ENCODE measurements at regions not wholly inside any gene's neighbourhood (a gene's known extent, or its start where the extent isn't known, plus 50 kb on each side); places are given as distances from the start of the nearest gene placed in this dataset.

GRCh38 chr12:16688200-16688599 is 82.2 kb upstream of the LMO3 start:
- no peak overlapping the region for H3K9ac ChIP-seq (ENCODE audit: low read length)
- no peaks in the 10 kb centered on the region for H3K79me2 ChIP-seq (ENCODE audit: low read length)
- no peaks in the 10 kb centered on the region for H3K36me3 ChIP-seq (replicated peaks; ENCODE audit: insufficient read depth, low read length)
- no peaks in the 10 kb centered on the region for H4K20me1 ChIP-seq (ENCODE audit: insufficient read depth, low read length)
- no peaks in the 10 kb centered on the region for H3F3A ChIP-seq (ENCODE audit: insufficient read depth, low read length)
- DNase-seq, result no peak
- H3K27me3 ChIP-seq (replicated peaks; ENCODE audit: insufficient read depth, low read length), result no peaks in the 10 kb centered on the region
- no peak overlapping the region for H3K4me3 ChIP-seq (ENCODE audit: low read length)
- H3K9me2 ChIP-seq (replicated peaks; ENCODE audit: insufficient read depth, low read length), result no peaks in the 10 kb centered on the region
- H3K9me3 ChIP-seq (replicated peaks; ENCODE audit: insufficient read depth, low read length), result no peaks in the 10 kb centered on the region
- H2AFZ ChIP-seq (ENCODE audit: low read length), result no peak overlapping the region
- H3K4me1 ChIP-seq (ENCODE audit: low read length), result no peaks in the 10 kb centered on the region
- no peak for TF ChIP-seq EZH2 (optimal IDR thresholded peaks at IDR 0.05; ENCODE audit: low read depth, low read length)
- no peak for TF ChIP-seq EZH2phosphoT487 (IDR thresholded peaks at IDR 0.05; ENCODE audit: low read length)
- TF ChIP-seq CTCF (IDR thresholded peaks at IDR 0.05; ENCODE audit: low read length), result no peak
- H3K27ac ChIP-seq (ENCODE audit: low read length), result no peak overlapping the region
- H3K4me2 ChIP-seq (ENCODE audit: low read depth, low read length), result no peak overlapping the region

GRCh38 chr12:16685107-16685506 is 79.1 kb upstream of the LMO3 start:
- no peak overlapping the region for H3K4me2 ChIP-seq (ENCODE audit: low read depth, low read length)
- no peaks in the 10 kb centered on the region for H3K9me2 ChIP-seq (replicated peaks; ENCODE audit: insufficient read depth, low read length)
- DNase-seq, result no peak
- H4K20me1 ChIP-seq (ENCODE audit: insufficient read depth, low read length), result no peaks in the 10 kb centered on the region
- H3K79me2 ChIP-seq (ENCODE audit: low read length), result no peaks in the 10 kb centered on the region
- no peaks in the 10 kb centered on the region for H3K9me3 ChIP-seq (replicated peaks; ENCODE audit: insufficient read depth, low read length)
- no peak overlapping the region for H3K9ac ChIP-seq (ENCODE audit: low read length)
- H3K27ac ChIP-seq (ENCODE audit: low read length), result no peak overlapping the region
- H3K4me1 ChIP-seq (ENCODE audit: low read length), result no peaks in the 10 kb centered on the region
- H3F3A ChIP-seq (ENCODE audit: insufficient read depth, low read length), result no peaks in the 10 kb centered on the region
- no peaks in the 10 kb centered on the region for H3K27me3 ChIP-seq (replicated peaks; ENCODE audit: insufficient read depth, low read length)
- no peaks in the 10 kb centered on the region for H3K36me3 ChIP-seq (replicated peaks; ENCODE audit: insufficient read depth, low read length)
- H3K4me3 ChIP-seq (ENCODE audit: low read length), result no peak overlapping the region
- H2AFZ ChIP-seq (ENCODE audit: low read length), result no peak overlapping the region
- TF ChIP-seq CTCF (IDR thresholded peaks at IDR 0.05; ENCODE audit: low read length) (peak; percentile 36), EZH2 (optimal IDR thresholded peaks at IDR 0.05; ENCODE audit: low read depth, low read length) (no peak), EZH2phosphoT487 (IDR thresholded peaks at IDR 0.05; ENCODE audit: low read length) (no peak)

GRCh38 chr12:16681196-16681595 is 75.2 kb upstream of the LMO3 start:
- Histone ChIP-seq H3K36me3 (replicated peaks; ENCODE audit: insufficient read depth, low read length) (no peaks in the 10 kb centered on the region), H3K4me2 (ENCODE audit: low read depth, low read length) (no peak overlapping the region), H4K20me1 (ENCODE audit: insufficient read depth, low read length) (no peaks in the 10 kb centered on the region), H3K4me1 (ENCODE audit: low read length) (no peaks in the 10 kb centered on the region), H3K9ac (ENCODE audit: low read length) (no peak overlapping the region), H2AFZ (ENCODE audit: low read length) (no peak overlapping the region), H3K79me2 (ENCODE audit: low read length) (no peaks in the 10 kb centered on the region), H3K27ac (ENCODE audit: low read length) (no peak overlapping the region), H3K9me2 (replicated peaks; ENCODE audit: insufficient read depth, low read length) (no peaks in the 10 kb centered on the region), H3K9me3 (replicated peaks; ENCODE audit: insufficient read depth, low read length) (no peaks in the 10 kb centered on the region), H3F3A (ENCODE audit: insufficient read depth, low read length) (no peaks in the 10 kb centered on the region), H3K4me3 (ENCODE audit: low read length) (no peak overlapping the region), H3K27me3 (replicated peaks; ENCODE audit: insufficient read depth, low read length) (no peaks in the 10 kb centered on the region)
- TF ChIP-seq EZH2 (optimal IDR thresholded peaks at IDR 0.05; ENCODE audit: low read depth, low read length) (no peak), CTCF (IDR thresholded peaks at IDR 0.05; ENCODE audit: low read length) (no peak), EZH2phosphoT487 (IDR thresholded peaks at IDR 0.05; ENCODE audit: low read length) (no peak)
- no peak for DNase-seq

Data from MM.1S (cell line).